ENCODE measurements at regions not wholly inside any gene's neighbourhood (a gene's known extent, or its start where the extent isn't known, plus 50 kb on each side); places are given as distances from the start of the nearest gene placed in this dataset.

DNA sequence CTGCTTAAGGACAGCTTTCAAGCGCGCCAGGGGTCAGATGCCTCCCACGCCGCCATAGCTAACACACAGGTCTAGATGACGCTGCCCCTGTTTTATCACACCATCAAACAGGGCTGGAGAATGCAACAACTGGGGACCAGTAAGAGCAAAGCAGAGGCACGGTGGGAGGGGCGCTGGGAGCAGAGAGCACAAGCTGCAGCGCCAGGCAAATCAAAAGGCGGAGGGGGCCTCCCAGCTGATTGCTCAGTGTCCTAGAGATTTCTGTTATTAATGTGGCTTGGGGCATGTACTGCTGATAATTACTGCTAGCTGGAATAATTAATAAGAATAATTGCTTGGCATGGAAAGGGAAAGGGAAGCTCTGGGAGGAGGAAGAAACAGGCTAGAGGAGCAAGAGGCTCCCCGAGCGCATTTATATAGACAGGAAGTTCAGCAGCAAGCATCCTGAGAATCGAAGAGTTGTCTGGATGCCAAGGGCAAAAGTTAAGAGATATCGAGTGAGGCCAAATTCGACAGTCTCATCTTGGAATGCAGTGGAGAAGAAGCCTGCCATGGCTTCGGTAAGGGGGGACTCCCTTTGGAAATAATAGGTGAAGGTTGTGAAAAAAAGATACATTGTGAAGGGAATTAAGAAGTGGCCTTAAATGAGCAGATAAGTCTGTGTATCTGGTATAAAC is 104.5 kb upstream of the ZNF521 start:
- H3K36me3 ChIP-seq (ENCODE audit: control insufficient read depth, insufficient read depth, low read length), result no peaks in the 10 kb centered on the region
- intact Hi-C loops (cut with micrococcal nuclease), result no loop called here
- in situ Hi-C loops (cut with MboI; ENCODE audit: low sequenced_read_pairs), result no loop called here
- no peak for ATAC-seq (ENCODE audit: low read depth)
- H3K56ac ChIP-seq (ENCODE audit: extremely low read depth, insufficient read depth, low read length), result no peak overlapping the region
- H3K23ac ChIP-seq (ENCODE audit: low read depth, low read length), result no peak overlapping the region
- H2BK5ac ChIP-seq (ENCODE audit: low read depth, low read length, poor library complexity, severe bottlenecking), result no peak overlapping the region
- H2AK9ac ChIP-seq (replicated peaks; ENCODE audit: low read depth, low read length, poor library complexity), result no peak overlapping the region
- dilution Hi-C loops (cut with HindIII; ENCODE audit: low sequenced_read_pairs, unreplicated experiment), result no loop called here
- H3K4me1 ChIP-seq (ENCODE audit: control insufficient read depth, insufficient read depth, low read length), result peaks cover 9% of the 10 kb centered on the region
- TF ChIP-seq POLR2A (IDR thresholded peaks at IDR 0.05; ENCODE audit: low read depth, low read length), result no peak
- TF ChIP-seq NFE2L2 (IDR thresholded peaks at IDR 0.05; ENCODE audit: low read depth, low read length), result no peak
- TF ChIP-seq, protein P1, sequence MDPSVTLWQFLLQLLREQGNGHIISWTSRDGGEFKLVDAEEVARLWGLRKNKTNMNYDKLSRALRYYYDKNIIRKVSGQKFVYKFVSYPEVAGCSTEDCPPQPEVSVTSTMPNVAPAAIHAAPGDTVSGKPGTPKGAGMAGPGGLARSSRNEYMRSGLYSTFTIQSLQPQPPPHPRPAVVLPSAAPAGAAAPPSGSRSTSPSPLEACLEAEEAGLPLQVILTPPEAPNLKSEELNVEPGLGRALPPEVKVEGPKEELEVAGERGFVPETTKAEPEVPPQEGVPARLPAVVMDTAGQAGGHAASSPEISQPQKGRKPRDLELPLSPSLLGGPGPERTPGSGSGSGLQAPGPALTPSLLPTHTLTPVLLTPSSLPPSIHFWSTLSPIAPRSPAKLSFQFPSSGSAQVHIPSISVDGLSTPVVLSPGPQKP (IDR thresholded peaks at IDR 0.05; ENCODE audit: borderline replicate concordance, low read depth, low read length), result no peak
- TF ChIP-seq RCOR1 (IDR thresholded peaks at IDR 0.05; ENCODE audit: insufficient replicate concordance, low read length), result no peak
- TF ChIP-seq, protein P2, sequence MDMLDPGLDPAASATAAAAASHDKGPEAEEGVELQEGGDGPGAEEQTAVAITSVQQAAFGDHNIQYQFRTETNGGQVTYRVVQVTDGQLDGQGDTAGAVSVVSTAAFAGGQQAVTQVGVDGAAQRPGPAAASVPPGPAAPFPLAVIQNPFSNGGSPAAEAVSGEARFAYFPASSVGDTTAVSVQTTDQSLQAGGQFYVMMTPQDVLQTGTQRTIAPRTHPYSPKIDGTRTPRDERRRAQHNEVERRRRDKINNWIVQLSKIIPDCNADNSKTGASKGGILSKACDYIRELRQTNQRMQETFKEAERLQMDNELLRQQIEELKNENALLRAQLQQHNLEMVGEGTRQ (IDR thresholded peaks at IDR 0.05; ENCODE audit: low read depth, low read length), result no peak
- no peak for TF ChIP-seq MAZ (IDR thresholded peaks at IDR 0.05; ENCODE audit: borderline replicate concordance, low read depth, low read length)
- TF ChIP-seq FOS (IDR thresholded peaks at IDR 0.05; ENCODE audit: low read depth, low read length), result no peak
- no peak for TF ChIP-seq BHLHE40 (IDR thresholded peaks at IDR 0.05; ENCODE audit: low read depth, low read length)
- no peak for TF ChIP-seq CEBPB (IDR thresholded peaks at IDR 0.05; ENCODE audit: low read depth, low read length)
- TF ChIP-seq MXI1 (IDR thresholded peaks at IDR 0.05; ENCODE audit: borderline replicate concordance, low read depth, low read length), result no peak
- no peak for TF ChIP-seq MAFK (IDR thresholded peaks at IDR 0.05; ENCODE audit: low read depth, low read length)
- no peaks in the 10 kb centered on the region for H4K20me1 ChIP-seq (ENCODE audit: insufficient read depth, low read length)
- peak overlapping the region in 1 of 2 experiments; percentile 17; a peak in 1 of 4 replicates for H4K8ac ChIP-seq (ENCODE audit: low read depth in 2 of 2, low read length in 2 of 2)
- no TSS peak for BruUV-seq (replicated peaks)
- no peak overlapping the region for H3K18ac ChIP-seq (ENCODE audit: low read depth, low read length)
- H2BK15ac ChIP-seq (ENCODE audit: low read depth, low read length), result no peak overlapping the region
- H3K14ac ChIP-seq (replicated peaks; ENCODE audit: low read depth, low read length), result no peak overlapping the region
- H3K4me2 ChIP-seq (ENCODE audit: low read depth, low read length), result no peak overlapping the region
- H2AFZ ChIP-seq (replicated peaks; ENCODE audit: low read length, poor library complexity), result no peak overlapping the region
- no peak overlapping the region for H3K9ac ChIP-seq (ENCODE audit: low read depth, low read length)
- 39% methylated on average over 9 of the region's 15 CpGs; no CpG with 5 or more reads in 1 of the 2 experiments for WGBS, 2 experiments (ENCODE audit: extremely low coverage in 2 of 2, insufficient read length in 1 of 2)
- no peak overlapping the region for H2BK20ac ChIP-seq (ENCODE audit: low read depth, low read length)
- DNase-seq, result no peak
- H2BK120ac ChIP-seq (ENCODE audit: low read depth, low read length), result peak overlapping the region; percentile 46
- no peaks in the 10 kb centered on the region for H3K27me3 ChIP-seq (ENCODE audit: control insufficient read depth, insufficient read depth, low read length)
- no peak overlapping the region for H3K4ac ChIP-seq (ENCODE audit: low read depth, low read length)
- H2AK5ac ChIP-seq (ENCODE audit: low read depth, low read length), result no peak overlapping the region
- H3K27ac ChIP-seq (ENCODE audit: insufficient read depth, low read length), result no peak overlapping the region
- POLR2A ChIA-PET (ENCODE audit: unreplicated experiment), result no interaction called here
- no peaks in the 10 kb centered on the region for H3K9me1 ChIP-seq (ENCODE audit: insufficient read depth, low read length)
- CTCF ChIA-PET, result interaction anchor here (0.6 kb wide), 1 partner anchor 291 kb away, joined by 3 read pairs; no protein-coding TSS in a partner anchor
- H3K79me1 ChIP-seq (ENCODE audit: low read depth in 1 of 2, low read length in 2 of 2), result no peaks in the 10 kb centered on the region
- H4K5ac ChIP-seq (ENCODE audit: low read depth, low read length), result no peak overlapping the region
- H3K9me3 ChIP-seq (ENCODE audit: control insufficient read depth, insufficient read depth, low read length), result no peaks in the 10 kb centered on the region
- no peak overlapping the region for H3K4me3 ChIP-seq (ENCODE audit: insufficient read depth, low read depth, low read length)
- H4K91ac ChIP-seq (ENCODE audit: insufficient read depth, low read depth, low read length), result 0 out of 2 replicates have a peak overlapping the region, but pooled peaks have one; percentile 1

Measured in IMR-90 (cell line).